Natural killer cell (primary cell): ENCODE measurements at regions not wholly inside any gene's neighbourhood (a gene's known extent, or its start where the extent isn't known, plus 50 kb on each side); places are given as distances from the start of the nearest gene placed in this dataset.

ENCODE experiments used
- ATAC-seq, 3 donors: fragments of 150-1000 bp in 2 of 3; fragments of 200-7000 bp in 1 of 3; cut with Tn5 transposase; 1 replicate in 1 of 3; 2 replicates in 2 of 3; pipeline ENCODE4 v1.10.0; 2021; ENCODE audit warnings: mild to moderate bottlenecking in 2 of 3, moderate library complexity in 2 of 3
- DNase-seq, 2 donors: peaks; one replicate each; pipeline versions ENCODE4 v3.0.0 to v3.0.0-alpha.2; 2013 to 2021; ENCODE audit warnings: mixed read lengths in 1 of 2
- H3K27ac ChIP-seq: one replicate; pipeline ENCODE4 v1.5.1; 2013; ENCODE audit warnings: mild to moderate bottlenecking, low read length
- H3K27me3 ChIP-seq: one replicate; pipeline ENCODE4 v1.6.1; 2013; ENCODE audit warnings: low read length; ENCODE audit not compliant: control insufficient read depth, insufficient read depth
- H3K36me3 ChIP-seq: one replicate; pipeline ENCODE4 v1.6.1; 2013; ENCODE audit warnings: low read length; ENCODE audit not compliant: control insufficient read depth, insufficient read depth
- H3K4me1 ChIP-seq: one replicate; pipeline ENCODE4 v1.6.1; 2013; ENCODE audit warnings: low read length; ENCODE audit not compliant: control insufficient read depth, insufficient read depth
- H3K4me3 ChIP-seq: one replicate; pipeline ENCODE4 v1.5.1; 2013; ENCODE audit warnings: low read length
- H3K9me3 ChIP-seq: one replicate; pipeline ENCODE4 v1.6.1; 2013; ENCODE audit warnings: low read length; ENCODE audit not compliant: control insufficient read depth, insufficient read depth
- H3K27ac Mint-ChIP-seq, 2 donors: one replicate each; pipeline ENCODE4 v1.8.0; 2022; ENCODE audit warnings: mild to moderate bottlenecking in 2 of 2, mixed read lengths in 2 of 2, moderate library complexity in 1 of 2
- H3K27me3 Mint-ChIP-seq, 2 donors: one replicate each; pipeline ENCODE4 v1.8.0; 2022; ENCODE audit warnings: low read depth in 2 of 2, mixed read lengths in 2 of 2
- H3K36me3 Mint-ChIP-seq: one replicate; pipeline ENCODE4 v1.8.0; 2022; ENCODE audit warnings: mixed read lengths
- H3K4me1 Mint-ChIP-seq, 2 donors: one replicate each; pipeline ENCODE4 v1.8.0; 2022; ENCODE audit warnings: mixed read lengths in 2 of 2
- H3K4me3 Mint-ChIP-seq: one replicate; pipeline ENCODE4 v1.8.0; 2022; ENCODE audit warnings: mild to moderate bottlenecking, moderate library complexity, mixed read lengths
- H3K9me3 Mint-ChIP-seq, 2 donors: one replicate each; pipeline ENCODE4 v1.8.0; 2022; ENCODE audit warnings: mixed read lengths in 2 of 2
- CTCF ChIP-seq: fragments of 200-600 bp; IDR thresholded peaks from one replicate; pipeline ENCODE4 v1.8.0; 2022; ENCODE audit warnings: antibody characterized with exemption
- WGBS: methylation state at CpG from one replicate; pipeline ENCODE4 v1.1.7; 2013; ENCODE audit warnings: missing lambda C conversion rate; ENCODE audit not compliant: insufficient coverage; 5-methylcytosine and 5-hydroxymethylcytosine counted together
- intact Hi-C: fragments of 100-400 bp; cut with micrococcal nuclease; formaldehyde crosslinking; loops from one replicate; pipeline ENCODE4 v1.14.2; 2022

DNA sequence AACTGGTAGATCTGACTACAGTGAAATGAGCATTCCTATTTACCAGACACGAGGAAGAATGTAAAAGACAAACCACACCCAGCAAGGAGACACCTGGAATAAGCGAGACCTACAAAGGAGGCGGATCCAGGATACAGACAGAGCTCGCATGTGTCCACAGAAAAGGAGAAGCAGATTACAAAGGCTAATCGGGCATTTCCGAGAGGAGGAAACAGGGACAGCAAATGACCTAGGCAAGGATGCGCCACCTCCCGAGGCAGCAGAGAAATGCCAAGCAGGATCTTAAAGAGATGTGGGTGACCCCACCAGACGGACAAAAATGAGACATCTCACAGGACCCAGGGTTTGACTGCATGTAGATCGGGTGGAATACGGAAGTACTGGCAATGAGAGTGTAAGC is 63.2 kb upstream of the IQSEC1 start:
- intact Hi-C loops, result no loop called here
- no peaks in the 10 kb centered on the region for H3K9me3 ChIP-seq
- WGBS, result 76% methylated on average over 11 of the region's 11 CpGs
- TF ChIP-seq CTCF, result no peak
- H3K36me3 Mint-ChIP-seq, result no peaks in the 10 kb centered on the region
- no peaks in the 10 kb centered on the region for H3K36me3 ChIP-seq
- DNase-seq, result no peak
- H3K27me3 ChIP-seq, result no peaks in the 10 kb centered on the region
- H3K27me3 Mint-ChIP-seq, result peaks cover 18 to 62% of the 10 kb centered on the region in 2 donors
- ATAC-seq, result no peak
- H3K4me1 ChIP-seq, result no peaks in the 10 kb centered on the region
- H3K27ac ChIP-seq, result no peak overlapping the region
- H3K4me3 ChIP-seq, result no peak overlapping the region
- H3K27ac Mint-ChIP-seq, result no peak overlapping the region
- no peaks in the 10 kb centered on the region for H3K4me1 Mint-ChIP-seq
- no peak overlapping the region for H3K4me3 Mint-ChIP-seq
- no peaks in the 10 kb centered on the region for H3K9me3 Mint-ChIP-seq

DNA sequence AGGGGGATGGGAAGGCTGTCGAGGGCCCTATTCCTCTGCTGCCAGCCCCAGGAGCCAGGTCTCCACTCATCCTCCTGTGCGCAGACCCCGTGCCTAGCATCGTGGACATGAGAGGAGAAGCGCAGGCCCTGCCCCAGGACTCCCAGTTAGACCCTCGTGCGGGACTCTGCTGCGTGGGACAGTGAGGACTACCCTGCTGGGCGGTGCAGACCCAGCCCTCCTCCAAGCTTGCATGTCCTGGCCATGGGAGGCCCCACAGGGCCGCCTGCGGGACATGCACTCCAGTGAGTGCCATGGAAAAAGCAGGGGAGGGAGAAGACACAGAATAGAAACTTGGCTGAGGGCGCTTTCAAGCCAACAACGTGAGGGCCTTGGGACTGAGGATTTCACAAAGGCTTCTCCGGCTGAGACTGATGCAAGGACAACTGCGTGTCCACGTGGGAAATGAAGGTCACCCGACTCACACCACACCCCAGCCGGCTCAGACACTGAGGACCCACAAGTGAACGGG is 62.6 kb upstream of the IQSEC1 start:
- no peak for TF ChIP-seq CTCF
- H3K4me1 ChIP-seq, result no peaks in the 10 kb centered on the region
- no peaks in the 10 kb centered on the region for H3K36me3 ChIP-seq
- ATAC-seq (no peak), DNase-seq (no peak)
- WGBS, result 87% methylated on average over 19 of the region's 19 CpGs
- no peak overlapping the region for H3K27ac ChIP-seq
- no peak overlapping the region for H3K27ac Mint-ChIP-seq
- peaks cover 15 to 56% of the 10 kb centered on the region in 2 donors for H3K27me3 Mint-ChIP-seq
- no peaks in the 10 kb centered on the region for H3K9me3 Mint-ChIP-seq
- no peaks in the 10 kb centered on the region for H3K27me3 ChIP-seq
- H3K9me3 ChIP-seq, result no peaks in the 10 kb centered on the region
- intact Hi-C loops, result no loop called here
- H3K36me3 Mint-ChIP-seq, result no peaks in the 10 kb centered on the region
- H3K4me3 Mint-ChIP-seq, result no peak overlapping the region
- H3K4me1 Mint-ChIP-seq, result no peaks in the 10 kb centered on the region
- H3K4me3 ChIP-seq, result no peak overlapping the region

- DNase-seq (no peak), ATAC-seq (no peak)
- H3K36me3 Mint-ChIP-seq, result no peaks in the 10 kb centered on the region
- intact Hi-C loops, result no loop called here
- Histone ChIP-seq H3K27ac (no peak overlapping the region), H3K4me1 (no peaks in the 10 kb centered on the region), H3K4me3 (no peak overlapping the region), H3K27me3 (no peaks in the 10 kb centered on the region), H3K36me3 (no peaks in the 10 kb centered on the region), H3K9me3 (no peaks in the 10 kb centered on the region)
- no peak for TF ChIP-seq CTCF
- H3K4me3 Mint-ChIP-seq, result no peak overlapping the region
- H3K4me1 Mint-ChIP-seq, result no peaks in the 10 kb centered on the region
- H3K9me3 Mint-ChIP-seq, result no peaks in the 10 kb centered on the region
- H3K27ac Mint-ChIP-seq, result no peak overlapping the region
- peaks cover 17 to 52% of the 10 kb centered on the region in 2 donors for H3K27me3 Mint-ChIP-seq
- WGBS, result 91% methylated on average over 9 of the region's 9 CpGs
These were observed 62.1 kb upstream of the IQSEC1 start for GRCh38 chr3:13135251-13135810.

- no peaks in the 10 kb centered on the region for H3K4me1 ChIP-seq
- peaks cover 13 to 47% of the 10 kb centered on the region in 2 donors for H3K27me3 Mint-ChIP-seq
- H3K36me3 ChIP-seq, result no peaks in the 10 kb centered on the region
- no peak overlapping the region for H3K27ac Mint-ChIP-seq
- no peaks in the 10 kb centered on the region for H3K4me1 Mint-ChIP-seq
- no peak overlapping the region for H3K27ac ChIP-seq
- no peak overlapping the region for H3K4me3 Mint-ChIP-seq
- H3K4me3 ChIP-seq, result no peak overlapping the region
- intact Hi-C loops, result no loop called here
- H3K9me3 ChIP-seq, result no peaks in the 10 kb centered on the region
- WGBS, result 91% methylated on average over 8 of the region's 8 CpGs
- no peak for DNase-seq
- ATAC-seq, result no peak
- H3K27me3 ChIP-seq, result no peaks in the 10 kb centered on the region
- no peaks in the 10 kb centered on the region for H3K36me3 Mint-ChIP-seq
- no peak for TF ChIP-seq CTCF
- H3K9me3 Mint-ChIP-seq, result no peaks in the 10 kb centered on the region
These were observed 61.6 kb upstream of the IQSEC1 start for GRCh38 chr3:13134879-13135206.
